ENCODE measurements at regions not wholly inside any gene's neighbourhood (a gene's known extent, or its start where the extent isn't known, plus 50 kb on each side); places are given as distances from the start of the nearest gene placed in this dataset.
"Not testable (repeated sequence)": the region's sequence is repeated elsewhere in the genome, so short reads cannot be mapped to it uniquely, and the experiment has no call there.

- H3K9me3 ChIP-seq (ENCODE audit: control insufficient read depth, insufficient read depth, low read length); H3K36me3 ChIP-seq (ENCODE audit: insufficient read depth, low read length); H3K9ac ChIP-seq (ENCODE audit: low read depth, low read length); H3K4me1 ChIP-seq (ENCODE audit: insufficient read depth, low read length): not testable (repeated sequence)
Observed at GRCh38 chr1:22211459-22211858, 68.6 kb upstream of the WNT4 start.

- Histone ChIP-seq H3K9me3 (ENCODE audit: control insufficient read depth, insufficient read depth, low read length) (no peaks in the 10 kb centered on the region), H3K4me1 (ENCODE audit: insufficient read depth, low read length) (no peaks in the 10 kb centered on the region; the same call in 1 of the 2 replicates), H3K9ac (ENCODE audit: low read depth, low read length) (no peak overlapping the region), H3K36me3 (ENCODE audit: insufficient read depth, low read length) (no peaks in the 10 kb centered on the region)
Observed at GRCh38 chr1:22212400-22213233, 69.7 kb upstream of the WNT4 start.

- Histone ChIP-seq H3K4me1 (ENCODE audit: insufficient read depth, low read length) (no peaks in the 10 kb centered on the region), H3K9ac (ENCODE audit: low read depth, low read length) (no peak overlapping the region)
Observed at GRCh38 chr1:22216210-22216883, 73.5 kb upstream of the WNT4 start.

GRCh38 chr1:22216966-22217365 lies 74.1 kb upstream of the WNT4 start:
- H3K9ac ChIP-seq (ENCODE audit: low read depth, low read length) = no peak overlapping the region
- H3K9me3 ChIP-seq (ENCODE audit: control insufficient read depth, insufficient read depth, low read length) = no peaks in the 10 kb centered on the region
- H3K36me3 ChIP-seq (ENCODE audit: insufficient read depth, low read length) = no peaks in the 10 kb centered on the region
- no peaks in the 10 kb centered on the region for H3K4me1 ChIP-seq (ENCODE audit: insufficient read depth, low read length)

More at GRCh38 chr1:22216210-22216883, 73.5 kb upstream of the WNT4 start:
- Histone ChIP-seq H3K9me3 (ENCODE audit: control insufficient read depth, insufficient read depth, low read length) (no peaks in the 10 kb centered on the region), H3K36me3 (ENCODE audit: insufficient read depth, low read length) (no peaks in the 10 kb centered on the region)

- H3K9me3 ChIP-seq (ENCODE audit: control insufficient read depth, insufficient read depth, low read length) = no peaks in the 10 kb centered on the region
Observed at GRCh38 chr1:22217811-22218460, 75.0 kb upstream of the WNT4 start.

GRCh38 chr1:22218618-22219250 lies 75.8 kb upstream of the WNT4 start:
- Histone ChIP-seq H3K9ac (ENCODE audit: low read depth, low read length) (no peak overlapping the region), H3K36me3 (ENCODE audit: insufficient read depth, low read length) (no peaks in the 10 kb centered on the region), H3K4me1 (ENCODE audit: insufficient read depth, low read length) (no peaks in the 10 kb centered on the region), H3K9me3 (ENCODE audit: control insufficient read depth, insufficient read depth, low read length) (no peaks in the 10 kb centered on the region)

More at GRCh38 chr1:22217811-22218460, 75.0 kb upstream of the WNT4 start:
- H3K36me3 ChIP-seq (ENCODE audit: insufficient read depth, low read length) = no peaks in the 10 kb centered on the region
- no peaks in the 10 kb centered on the region for H3K4me1 ChIP-seq (ENCODE audit: insufficient read depth, low read length)
- H3K9ac ChIP-seq (ENCODE audit: low read depth, low read length) = no peak overlapping the region

- H3K9me3 ChIP-seq (ENCODE audit: control insufficient read depth, insufficient read depth, low read length) = peaks cover 2% of the 10 kb centered on the region; the same call in 1 of the 2 replicates
- H3K4me1 ChIP-seq (ENCODE audit: insufficient read depth, low read length) = no peaks in the 10 kb centered on the region
- no peaks in the 10 kb centered on the region for H3K36me3 ChIP-seq (ENCODE audit: insufficient read depth, low read length)
- H3K9ac ChIP-seq (ENCODE audit: low read depth, low read length) = no peak overlapping the region
Observed at GRCh38 chr1:22221233-22221780, 78.4 kb upstream of the WNT4 start.

- Histone ChIP-seq H3K9ac (ENCODE audit: low read depth, low read length) (no peak overlapping the region), H3K36me3 (ENCODE audit: insufficient read depth, low read length) (no peaks in the 10 kb centered on the region), H3K4me1 (ENCODE audit: insufficient read depth, low read length) (no peaks in the 10 kb centered on the region), H3K9me3 (ENCODE audit: control insufficient read depth, insufficient read depth, low read length) (peaks cover 2% of the 10 kb centered on the region; the same call in 1 of the 2 replicates)
Observed at GRCh38 chr1:22222723-22223122, 79.8 kb upstream of the WNT4 start.

GRCh38 chr1:22223176-22223575 lies 80.3 kb upstream of the WNT4 start:
- no peaks in the 10 kb centered on the region for H3K4me1 ChIP-seq (ENCODE audit: insufficient read depth, low read length)
- H3K9ac ChIP-seq (ENCODE audit: low read depth, low read length) = no peak overlapping the region
- H3K9me3 ChIP-seq (ENCODE audit: control insufficient read depth, insufficient read depth, low read length) = peaks cover 2% of the 10 kb centered on the region; the same call in 1 of the 2 replicates
- H3K36me3 ChIP-seq (ENCODE audit: insufficient read depth, low read length) = no peaks in the 10 kb centered on the region

- no peaks in the 10 kb centered on the region for H3K4me1 ChIP-seq (ENCODE audit: insufficient read depth, low read length)
Observed at GRCh38 chr1:22224091-22224490, 81.2 kb upstream of the WNT4 start.

GRCh38 chr1:22224631-22225030 lies 81.7 kb upstream of the WNT4 start:
- H3K9me3 ChIP-seq (ENCODE audit: control insufficient read depth, insufficient read depth, low read length) = peaks cover 2% of the 10 kb centered on the region; the same call in 1 of the 2 replicates
- H3K36me3 ChIP-seq (ENCODE audit: insufficient read depth, low read length) = no peaks in the 10 kb centered on the region
- H3K9ac ChIP-seq (ENCODE audit: low read depth, low read length) = no peak overlapping the region
- peaks cover 2% of the 10 kb centered on the region; the same call in 1 of the 2 replicates for H3K4me1 ChIP-seq (ENCODE audit: insufficient read depth, low read length)

More at GRCh38 chr1:22224091-22224490, 81.2 kb upstream of the WNT4 start:
- H3K9me3 ChIP-seq (ENCODE audit: control insufficient read depth, insufficient read depth, low read length) = peaks cover 2% of the 10 kb centered on the region; the same call in 1 of the 2 replicates
- no peak overlapping the region for H3K9ac ChIP-seq (ENCODE audit: low read depth, low read length)
- no peaks in the 10 kb centered on the region for H3K36me3 ChIP-seq (ENCODE audit: insufficient read depth, low read length)

- Histone ChIP-seq H3K9ac (ENCODE audit: low read depth, low read length) (no peak overlapping the region), H3K4me1 (ENCODE audit: insufficient read depth, low read length) (peaks cover 6% of the 10 kb centered on the region; the same call in 1 of the 2 replicates), H3K36me3 (ENCODE audit: insufficient read depth, low read length) (no peaks in the 10 kb centered on the region), H3K9me3 (ENCODE audit: control insufficient read depth, insufficient read depth, low read length) (peaks cover 2% of the 10 kb centered on the region; the same call in 1 of the 2 replicates)
Observed at GRCh38 chr1:22225858-22226589, 83.1 kb upstream of the WNT4 start.

- no peaks in the 10 kb centered on the region for H3K36me3 ChIP-seq (ENCODE audit: insufficient read depth, low read length)
- H3K4me1 ChIP-seq (ENCODE audit: insufficient read depth, low read length) = peaks cover 6% of the 10 kb centered on the region; the same call in 1 of the 2 replicates
- peaks cover 2% of the 10 kb centered on the region; the same call in 1 of the 2 replicates for H3K9me3 ChIP-seq (ENCODE audit: control insufficient read depth, insufficient read depth, low read length)
- H3K9ac ChIP-seq (ENCODE audit: low read depth, low read length) = no peak overlapping the region
Observed at GRCh38 chr1:22228074-22228473, 85.2 kb upstream of the WNT4 start.

Measured in ES-I3 (cell line).